ENCODE measurements at regions not wholly inside any gene's neighbourhood (a gene's known extent, or its start where the extent isn't known, plus 50 kb on each side); places are given as distances from the start of the nearest gene placed in this dataset.

GRCh38 chr9:105057551-105057950 is 129.6 kb upstream of the ABCA1 start:
- TF ChIP-seq GLIS3 (CRISPR knock-in tag; IDR thresholded peaks at IDR 0.05): no peak
- TF ChIP-seq ARNTL (CRISPR knock-in tag; IDR thresholded peaks at IDR 0.05; ENCODE audit: borderline replicate concordance, low read depth): no peak
- no peak for TF ChIP-seq ISL1 (CRISPR knock-in tag; IDR thresholded peaks at IDR 0.05)
- TF ChIP-seq ZNF70 (CRISPR knock-in tag; IDR thresholded peaks at IDR 0.05): no peak
- no peak for TF ChIP-seq CREB5 (CRISPR knock-in tag; IDR thresholded peaks at IDR 0.05; ENCODE audit: low read depth)
- TF ChIP-seq ZNF565 (CRISPR knock-in tag; conservative IDR thresholded peaks at IDR 0.05; ENCODE audit: low read depth): no peak
- TF ChIP-seq TCF4 (CRISPR knock-in tag; IDR thresholded peaks at IDR 0.05; ENCODE audit: borderline replicate concordance): no peak
- TF ChIP-seq CSDC2 (CRISPR knock-in tag; IDR thresholded peaks at IDR 0.05): no peak
- no peak for TF ChIP-seq SNAI2 (CRISPR knock-in tag; IDR thresholded peaks at IDR 0.05)
- TF ChIP-seq ZC3H10 (CRISPR knock-in tag; IDR thresholded peaks at IDR 0.05): no peak
- ATAC-seq: no peak

DNA sequence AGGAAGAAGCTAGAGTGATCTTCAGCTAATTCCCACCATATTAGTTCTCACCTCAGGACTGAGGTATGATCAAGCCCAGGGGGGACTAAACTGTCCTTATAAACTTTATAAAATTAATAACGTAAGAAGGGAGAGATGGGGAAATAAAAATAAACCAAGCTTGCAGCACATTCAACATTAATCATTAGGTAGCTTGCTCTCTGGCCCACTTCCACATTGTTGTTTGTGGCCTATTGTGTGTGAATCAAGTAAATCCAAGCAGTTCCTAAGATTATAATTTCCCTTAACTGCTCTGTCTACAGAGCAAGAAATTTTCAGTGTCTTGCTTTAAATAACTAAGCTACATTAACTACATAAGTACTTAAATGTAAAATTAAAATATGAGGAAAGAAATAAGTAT is 131.3 kb upstream of the ABCA1 start:
- TF ChIP-seq TOX (CRISPR knock-in tag; IDR thresholded peaks at IDR 0.05; ENCODE audit: borderline replicate concordance): no peak
- no peak for TF ChIP-seq GLIS3 (CRISPR knock-in tag; IDR thresholded peaks at IDR 0.05)
- TF ChIP-seq ZNF565 (CRISPR knock-in tag; conservative IDR thresholded peaks at IDR 0.05; ENCODE audit: low read depth): no peak
- TF ChIP-seq SNAI2 (CRISPR knock-in tag; IDR thresholded peaks at IDR 0.05): no peak
- TF ChIP-seq CSRNP3 (CRISPR knock-in tag; IDR thresholded peaks at IDR 0.05): no peak
- no peak for TF ChIP-seq TCF4 (CRISPR knock-in tag; IDR thresholded peaks at IDR 0.05; ENCODE audit: borderline replicate concordance)
- TF ChIP-seq ARNTL (CRISPR knock-in tag; IDR thresholded peaks at IDR 0.05; ENCODE audit: borderline replicate concordance, low read depth): no peak
- no peak for TF ChIP-seq ZC3H10 (CRISPR knock-in tag; IDR thresholded peaks at IDR 0.05)
- TF ChIP-seq ISL1 (CRISPR knock-in tag; IDR thresholded peaks at IDR 0.05): no peak
- no peak for TF ChIP-seq PATZ1 (CRISPR knock-in tag; IDR thresholded peaks at IDR 0.05; ENCODE audit: borderline replicate concordance)
- TF ChIP-seq PPARA (CRISPR knock-in tag; IDR thresholded peaks at IDR 0.05; ENCODE audit: borderline replicate concordance): no peak
- no peak for TF ChIP-seq ESRRG (CRISPR knock-in tag; IDR thresholded peaks at IDR 0.05)
- no peak for TF ChIP-seq ZFP3 (CRISPR knock-in tag; IDR thresholded peaks at IDR 0.05)
- no peak for TF ChIP-seq ZFP30 (CRISPR knock-in tag; IDR thresholded peaks at IDR 0.05)
- TF ChIP-seq ZNF70 (CRISPR knock-in tag; IDR thresholded peaks at IDR 0.05): no peak
- TF ChIP-seq CREB5 (CRISPR knock-in tag; IDR thresholded peaks at IDR 0.05; ENCODE audit: low read depth): no peak
- TF ChIP-seq TSHZ2 (CRISPR knock-in tag; IDR thresholded peaks at IDR 0.05): no peak
- ATAC-seq: no peak

DNA sequence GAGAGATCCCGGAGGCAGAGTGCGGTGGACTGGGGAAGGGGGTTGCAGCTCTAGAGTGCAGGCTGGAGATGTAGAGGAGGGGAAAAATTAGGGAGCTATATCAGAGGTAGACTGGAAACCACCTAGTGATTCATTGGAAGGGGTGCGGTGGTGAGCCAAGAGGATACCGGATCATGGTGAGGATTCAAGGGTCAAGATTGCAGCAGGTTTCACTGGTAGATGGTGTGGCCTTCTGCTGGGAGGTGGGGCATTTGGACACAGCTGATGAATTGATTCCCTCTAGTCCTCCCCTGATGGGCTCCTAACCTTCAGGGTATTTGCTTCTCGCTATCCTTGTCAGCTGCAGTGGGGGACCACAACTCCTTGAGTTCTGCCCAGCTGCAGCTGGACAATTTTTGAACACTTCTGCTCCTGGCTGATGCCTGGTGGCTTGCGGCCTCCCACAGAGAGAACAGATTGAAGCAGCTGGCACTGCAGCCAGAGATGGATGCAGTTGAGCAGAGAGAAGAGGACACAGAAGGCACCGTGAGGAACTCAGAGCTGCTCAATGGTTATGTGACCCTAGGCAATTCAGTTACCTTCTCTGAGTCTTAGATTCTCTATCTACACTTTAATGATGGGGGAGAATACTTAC is 134.4 kb upstream of the ABCA1 start:
- TF ChIP-seq CREB5 (CRISPR knock-in tag; IDR thresholded peaks at IDR 0.05; ENCODE audit: low read depth) (no peak), ZNF70 (CRISPR knock-in tag; IDR thresholded peaks at IDR 0.05) (no peak), TCF4 (CRISPR knock-in tag; IDR thresholded peaks at IDR 0.05; ENCODE audit: borderline replicate concordance) (no peak), PATZ1 (CRISPR knock-in tag; IDR thresholded peaks at IDR 0.05; ENCODE audit: borderline replicate concordance) (no peak), BACH2 (CRISPR knock-in tag; IDR thresholded peaks at IDR 0.05; ENCODE audit: borderline replicate concordance) (no peak)
- no peak for ATAC-seq
